NCI-H1105 (cell line): ENCODE measurements at regions not wholly inside any gene's neighbourhood (a gene's known extent, or its start where the extent isn't known, plus 50 kb on each side); places are given as distances from the start of the nearest gene placed in this dataset.
"Not testable (repeated sequence)": the region's sequence is repeated elsewhere in the genome, so short reads cannot be mapped to it uniquely, and the experiment has no call there.

Source experiments
- DNase-seq: peaks from one replicate; lab custom pipeline; 2025; lab: John Stamatoyannopoulos, UW

DNA sequence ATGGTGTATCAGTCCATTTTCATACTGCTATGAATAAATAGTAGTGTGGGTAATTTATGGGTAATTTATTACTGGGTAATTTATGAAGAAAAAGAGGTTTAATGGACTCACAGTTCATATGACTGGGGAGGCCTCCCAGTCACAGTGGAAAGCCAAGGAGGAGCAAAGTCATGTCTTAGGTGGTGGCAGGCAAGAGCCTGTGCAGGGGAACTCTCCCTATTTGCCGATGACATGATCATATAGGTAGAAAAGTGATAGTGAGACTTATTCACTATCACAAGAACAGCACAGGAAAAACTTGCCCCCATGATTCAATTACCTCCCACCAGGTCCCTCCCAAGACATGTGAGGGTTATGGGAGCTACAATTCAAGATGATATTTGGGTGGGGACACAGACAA is 1137.7 kb downstream of the UQCRFS1 start:
- DNase-seq = no peak

DNA sequence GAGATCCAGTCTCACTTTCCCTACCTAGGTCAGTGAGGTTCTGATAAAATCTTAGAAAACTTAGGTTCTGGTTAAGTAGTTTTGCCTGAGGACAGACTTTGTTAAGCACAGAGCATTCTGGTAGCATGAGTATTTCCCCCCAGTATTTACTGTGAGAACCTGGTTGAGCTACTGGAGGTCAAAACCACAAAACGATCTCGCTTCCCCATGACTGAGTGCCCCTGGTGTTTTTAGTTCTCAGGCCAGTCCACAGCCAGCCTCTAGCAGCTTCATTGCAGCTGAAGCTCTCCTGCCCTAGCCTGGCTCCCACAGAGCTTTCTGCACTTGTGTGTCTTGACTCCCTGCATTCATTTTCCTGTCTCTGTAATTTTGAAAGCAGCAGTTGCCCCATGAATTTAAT is 1138.2 kb downstream of the UQCRFS1 start:
- no peak for DNase-seq

GRCh38 chr19:28067882-28068281 is 1145.1 kb downstream of the UQCRFS1 start:
- DNase-seq = no peak

DNA sequence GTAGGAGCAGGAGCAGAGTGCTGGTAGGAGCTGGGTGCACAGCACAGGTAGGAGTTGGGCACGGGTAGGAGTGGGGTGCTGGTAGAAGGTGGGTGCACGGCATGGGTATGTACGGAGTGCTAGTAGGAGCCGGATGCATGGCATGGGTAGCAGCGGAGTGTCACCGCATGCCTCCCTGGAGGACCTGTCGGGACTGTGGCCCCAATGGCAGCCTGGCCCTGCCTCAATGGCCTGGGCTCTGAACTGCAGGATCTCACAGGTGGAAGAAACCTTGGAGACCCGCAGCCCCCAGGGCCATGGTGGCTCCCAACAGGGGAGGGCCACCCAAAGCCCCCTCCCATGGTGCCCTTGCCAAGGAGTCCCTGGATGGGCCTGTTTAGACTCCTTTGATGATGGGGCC is 1146.0 kb downstream of the UQCRFS1 start:
- no peak for DNase-seq

GRCh38 chr19:28066161-28066560 is 1146.8 kb downstream of the UQCRFS1 start:
- DNase-seq = no peak

GRCh38 chr19:28065026-28065425 is 1147.9 kb downstream of the UQCRFS1 start:
- no peak for DNase-seq

- DNase-seq = no peak
These were observed 1149.2 kb downstream of the UQCRFS1 start for GRCh38 chr19:28063702-28064101.

GRCh38 chr19:28061111-28061510 is 1151.8 kb downstream of the UQCRFS1 start:
- DNase-seq = no peak

DNA sequence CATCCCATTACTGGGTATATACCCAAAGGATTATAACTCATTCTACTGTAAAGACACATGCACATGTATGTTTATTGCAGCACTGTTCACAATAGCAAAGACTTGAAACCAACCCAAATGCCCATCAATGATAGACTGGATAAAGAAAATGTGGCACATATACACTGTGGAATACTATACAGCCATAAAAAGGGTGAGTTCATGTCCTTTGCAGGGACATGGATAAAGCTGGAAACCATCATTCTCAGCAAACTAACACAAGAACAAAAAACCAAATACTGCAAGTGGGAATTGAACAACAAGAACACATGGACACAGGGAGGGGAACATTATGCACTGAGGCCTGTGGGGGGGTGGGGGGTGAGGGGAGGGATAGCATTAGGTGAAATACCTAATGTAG is 1155.9 kb downstream of the UQCRFS1 start:
- not testable (repeated sequence) for DNase-seq

DNA sequence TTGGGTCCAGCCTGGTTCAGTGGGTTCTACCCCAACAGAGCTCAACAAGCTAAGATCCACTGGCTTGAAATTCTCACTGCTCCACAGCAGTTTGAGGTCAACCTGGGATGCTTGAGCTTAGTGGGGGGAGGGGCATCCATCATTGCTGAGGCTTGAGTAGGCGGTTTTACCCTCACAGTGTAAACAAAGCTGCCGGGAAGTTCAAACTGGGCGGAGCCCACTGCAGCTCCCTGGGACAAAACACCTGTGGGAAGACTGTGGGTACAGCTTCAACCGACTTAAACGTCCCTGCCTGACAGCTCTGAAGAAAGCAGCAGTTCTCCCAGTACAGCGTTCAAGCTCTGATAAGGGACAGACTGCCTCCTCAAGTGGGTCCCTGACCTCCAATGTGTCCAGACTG is 1161.9 kb downstream of the UQCRFS1 start:
- no peak for DNase-seq

GRCh38 chr19:28049875-28050274 is 1163.1 kb downstream of the UQCRFS1 start:
- DNase-seq = no peak

- DNase-seq = no peak
These were observed 1166.0 kb downstream of the UQCRFS1 start for GRCh38 chr19:28046932-28047331.

DNA sequence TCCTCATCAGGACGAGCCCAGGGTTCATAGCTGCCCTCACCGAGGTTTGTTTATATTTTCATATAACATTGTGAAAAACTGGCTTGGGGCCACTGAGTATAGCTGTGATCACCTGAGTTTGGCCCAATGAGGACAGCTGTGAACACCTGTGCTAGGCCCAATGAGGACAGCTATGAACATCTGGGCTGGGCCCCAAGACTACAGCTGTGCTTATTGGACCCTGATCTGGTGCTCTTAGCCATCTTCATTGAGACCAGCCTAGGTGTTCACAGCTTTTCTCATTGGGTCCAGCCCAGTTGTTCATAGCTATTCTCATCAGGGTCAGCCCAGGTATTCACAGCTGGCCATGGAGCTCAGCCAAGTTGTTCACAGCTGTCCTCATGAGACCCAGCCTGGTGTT is 1167.3 kb downstream of the UQCRFS1 start:
- no peak for DNase-seq

- no peak for DNase-seq
These were observed 1168.5 kb downstream of the UQCRFS1 start for GRCh38 chr19:28044477-28044876.

DNA sequence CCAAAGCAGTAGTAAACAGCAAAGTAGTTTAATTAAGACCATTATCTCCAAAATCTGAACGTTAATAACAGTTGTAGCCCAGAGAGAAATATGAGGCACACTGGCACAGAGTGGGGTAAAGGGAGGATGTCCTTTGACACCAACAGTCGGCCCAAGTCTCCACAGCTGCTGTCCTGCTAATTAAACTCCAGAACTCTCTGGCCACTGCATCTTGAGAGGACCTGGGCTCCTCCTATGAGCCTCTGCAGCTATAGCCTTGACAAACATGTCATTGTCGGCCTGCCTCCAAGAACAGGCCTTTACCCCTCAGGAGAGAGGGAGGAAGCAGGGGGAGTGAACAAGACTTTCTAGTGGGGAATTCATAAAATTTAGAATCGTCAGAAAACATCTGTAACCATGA is 1170.4 kb downstream of the UQCRFS1 start:
- no peak for DNase-seq

DNA sequence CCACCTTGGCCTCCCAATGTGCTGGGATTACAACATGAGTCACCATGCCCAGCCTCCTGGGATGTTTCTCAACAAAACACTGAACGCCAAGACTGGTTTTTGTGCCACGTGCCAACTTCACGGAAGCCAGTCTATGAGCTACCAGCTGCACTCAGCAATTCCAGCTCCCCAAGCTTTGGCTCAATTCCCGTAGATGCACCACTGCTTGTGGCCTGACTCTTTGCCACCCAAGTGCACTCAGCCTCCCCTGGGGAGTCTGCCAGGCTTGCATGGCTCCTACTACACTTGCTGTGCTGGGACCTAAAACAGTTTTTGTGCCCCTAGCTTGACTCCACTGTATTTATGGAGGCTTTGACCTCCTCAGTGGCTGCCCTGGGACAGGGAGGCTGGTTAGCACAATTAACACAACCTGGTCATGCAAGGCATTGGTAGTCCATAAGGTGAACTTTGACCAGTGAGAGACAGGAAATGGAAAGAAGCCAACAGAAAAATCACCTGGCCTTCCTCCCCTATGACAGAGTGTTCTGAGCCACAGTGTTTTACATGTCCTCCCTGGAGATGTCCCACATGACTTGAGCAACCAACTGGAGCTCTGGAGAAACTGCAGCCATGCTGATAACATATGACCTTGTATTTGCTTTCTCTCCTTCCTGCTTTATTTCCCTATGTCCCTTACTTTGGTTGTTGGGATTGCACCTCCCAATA is 1173.1 kb downstream of the UQCRFS1 start:
- DNase-seq = no peak

GRCh38 chr19:28037186-28037585 is 1175.8 kb downstream of the UQCRFS1 start:
- DNase-seq = no peak

GRCh38 chr19:28036486-28036885 is 1176.5 kb downstream of the UQCRFS1 start:
- no peak for DNase-seq

- no peak for DNase-seq
These were observed 1178.0 kb downstream of the UQCRFS1 start for GRCh38 chr19:28034936-28035335.

DNA sequence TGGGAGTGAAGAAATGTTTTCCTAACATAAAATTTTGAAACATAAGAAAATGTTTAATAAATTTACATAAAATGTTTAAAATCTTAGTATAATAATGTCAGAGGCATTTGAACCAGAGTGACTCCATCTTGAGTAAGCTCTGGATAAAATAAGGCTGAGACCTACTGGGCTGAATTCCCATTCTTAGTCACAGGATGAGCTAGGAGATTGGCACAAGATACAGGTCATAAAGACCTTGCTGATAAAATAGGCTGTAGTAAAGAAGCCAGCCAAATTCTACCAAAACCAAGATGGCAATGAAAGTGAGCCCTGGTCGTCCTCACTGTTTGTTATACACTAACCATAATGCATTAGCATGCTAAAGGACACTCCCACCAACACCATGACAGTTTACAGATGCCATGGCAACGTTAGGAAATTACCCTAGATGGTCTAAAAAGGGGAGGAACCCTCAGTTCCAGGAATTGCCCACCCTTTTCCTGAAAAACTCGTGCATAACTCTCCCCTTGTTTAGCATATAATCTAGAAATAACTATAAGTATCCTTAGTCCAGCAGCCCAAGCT is 1184.0 kb downstream of the UQCRFS1 start:
- no peak for DNase-seq

DNA sequence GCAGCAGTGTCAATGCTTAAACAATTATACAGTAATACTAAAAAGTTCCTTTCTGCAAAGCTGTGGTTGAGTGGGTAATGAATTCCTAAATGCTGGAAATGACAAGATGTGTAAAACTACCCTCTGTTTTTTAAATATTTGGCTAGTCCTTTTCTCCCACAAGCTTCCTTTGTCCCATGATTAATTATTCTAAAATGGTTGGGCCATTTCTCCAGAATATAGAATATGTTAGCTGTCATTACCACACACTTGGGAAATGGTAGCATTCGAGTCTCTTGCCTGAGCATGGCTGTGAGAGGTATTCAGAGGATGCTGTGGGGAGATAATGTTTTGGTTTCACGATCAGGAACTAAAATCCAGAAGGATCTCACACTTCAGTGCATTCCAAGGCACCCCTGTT is 1185.8 kb downstream of the UQCRFS1 start:
- no peak for DNase-seq

DNA sequence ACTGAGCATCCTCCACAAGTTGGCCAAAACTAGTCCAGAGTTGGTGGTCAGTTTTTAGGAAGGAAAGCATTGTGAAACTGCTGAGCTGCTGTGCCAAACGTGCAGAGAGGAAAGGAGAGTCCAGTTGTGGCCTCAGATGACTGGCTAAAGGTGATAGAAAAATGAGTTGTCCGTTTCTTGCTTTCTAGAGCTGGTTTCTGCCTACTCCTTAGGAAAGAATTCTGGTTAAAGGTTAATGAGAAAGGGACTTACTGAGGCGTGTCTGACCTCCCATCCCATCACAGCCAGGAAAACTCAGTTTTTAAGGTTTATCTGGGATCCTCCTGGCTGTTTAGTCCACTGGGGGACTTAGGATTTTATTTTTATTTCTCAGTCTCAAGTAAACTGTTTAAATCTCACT is 1186.3 kb downstream of the UQCRFS1 start:
- no peak for DNase-seq

GRCh38 chr19:28024920-28025319 is 1188.0 kb downstream of the UQCRFS1 start:
- no peak for DNase-seq

- DNase-seq = no peak
These were observed 1189.9 kb downstream of the UQCRFS1 start for GRCh38 chr19:28023064-28023463.
